ENCODE measurements at regions not wholly inside any gene's neighbourhood (a gene's known extent, or its start where the extent isn't known, plus 50 kb on each side); places are given as distances from the start of the nearest gene placed in this dataset.

DNA sequence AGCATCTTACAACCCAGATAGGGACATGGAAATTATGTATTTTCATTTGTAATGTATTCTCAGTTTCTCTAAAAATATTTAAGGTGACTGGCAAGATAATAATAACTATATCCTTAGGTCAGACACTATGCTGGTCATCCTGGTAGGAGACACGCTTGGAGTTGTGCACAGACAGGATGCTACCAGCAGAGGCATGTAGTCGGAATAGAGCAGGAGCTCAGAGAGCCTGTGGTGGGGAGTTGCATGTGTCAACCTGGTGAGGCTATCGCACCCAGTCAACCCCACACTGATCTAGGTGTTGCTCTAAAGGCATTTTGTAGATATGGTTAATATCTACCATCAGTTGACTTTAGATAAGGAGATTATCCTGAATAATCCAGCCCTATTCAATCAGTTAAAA, 318.5 kb downstream of the MIAT start:
- DNase-seq = no peak

DNA sequence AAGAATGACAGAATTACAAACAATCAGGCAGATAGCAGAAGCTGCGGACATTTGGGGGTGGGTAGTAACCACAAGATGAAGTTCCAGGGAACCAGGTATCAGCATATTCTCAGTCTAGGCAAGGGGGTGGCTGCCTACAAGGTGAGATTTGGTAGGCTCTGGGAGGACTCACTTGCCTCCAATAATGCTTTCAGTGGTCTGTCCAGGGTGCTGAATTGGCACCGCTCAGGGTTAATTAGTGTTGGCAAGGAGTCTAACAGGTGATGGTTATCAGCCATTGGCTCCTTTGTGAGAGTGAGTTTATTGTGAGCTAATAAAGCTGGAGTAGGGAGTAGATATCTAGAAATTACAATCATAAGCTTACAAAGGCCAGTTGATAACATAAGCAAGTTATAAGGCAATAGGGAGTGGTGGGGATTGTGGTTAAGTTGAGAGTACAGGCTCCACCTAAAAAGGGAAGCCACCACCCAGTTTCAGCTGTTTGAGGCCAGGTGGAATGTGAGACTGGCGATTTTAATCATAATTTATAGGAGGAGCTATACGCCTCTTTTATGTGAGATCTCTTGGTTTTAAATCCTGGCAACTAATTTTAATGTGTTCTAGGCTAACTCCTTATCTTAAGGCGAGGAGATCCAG, 320.5 kb downstream of the MIAT start:
- no peak for DNase-seq

DNA sequence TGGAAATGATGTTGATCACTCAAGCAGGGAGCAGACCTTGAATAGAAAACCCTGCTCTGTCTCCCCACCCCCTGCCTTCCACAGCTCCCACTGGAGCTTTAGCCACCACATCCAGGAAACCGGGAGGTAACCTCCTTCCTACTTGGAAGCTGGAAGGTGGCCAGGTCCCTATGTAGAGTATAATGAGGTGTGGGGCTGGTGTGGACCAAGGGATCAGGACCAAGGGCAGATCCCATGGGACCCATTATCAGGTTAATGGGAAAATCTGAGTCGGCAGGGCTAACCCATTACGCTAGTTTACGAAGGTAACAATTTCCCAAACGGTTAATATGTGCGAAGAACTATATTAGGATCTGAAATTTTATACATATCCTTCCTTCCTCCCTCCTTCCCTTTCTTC, 321.9 kb downstream of the MIAT start:
- no peak for DNase-seq

DNA sequence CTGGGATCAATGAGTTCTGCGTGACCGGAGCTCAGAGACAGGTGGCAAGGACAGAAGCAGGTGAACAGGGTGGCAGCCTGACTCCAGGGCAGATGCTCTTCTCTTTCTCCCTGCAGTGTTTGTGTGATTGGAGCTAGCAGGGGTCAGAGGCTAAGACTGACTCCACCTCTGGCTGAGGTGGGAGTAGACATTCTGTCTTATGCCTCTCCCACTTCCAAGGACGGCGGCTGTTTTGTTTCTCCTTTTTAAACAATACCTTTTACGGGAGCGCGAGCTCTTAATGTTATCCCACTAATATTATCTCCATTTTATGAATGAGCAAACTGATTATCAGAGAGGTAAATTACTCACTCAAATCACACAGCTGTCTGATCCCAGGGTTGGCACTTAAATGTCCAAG, 323.7 kb downstream of the MIAT start:
- DNase-seq = no peak

DNA sequence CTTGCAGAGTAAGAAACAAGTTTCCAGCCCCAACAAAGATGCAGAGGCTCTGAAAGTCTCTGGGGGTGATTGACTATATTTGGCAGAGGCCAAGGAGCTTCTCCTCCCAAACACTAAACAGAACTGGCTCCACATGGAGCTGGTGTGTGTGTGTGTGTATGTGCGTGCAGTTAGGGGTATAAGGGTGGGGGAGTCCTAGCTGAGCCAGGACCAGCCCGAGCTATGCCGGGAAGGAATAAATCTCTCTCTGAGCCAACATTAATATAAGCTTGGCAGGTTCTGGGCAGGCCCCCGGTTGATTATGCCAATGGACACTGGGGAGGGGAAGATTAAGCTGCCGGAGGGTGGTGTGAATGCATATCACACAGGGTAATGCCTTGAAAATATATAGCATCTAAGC, 324.2 kb downstream of the MIAT start:
- no peak for DNase-seq

DNA sequence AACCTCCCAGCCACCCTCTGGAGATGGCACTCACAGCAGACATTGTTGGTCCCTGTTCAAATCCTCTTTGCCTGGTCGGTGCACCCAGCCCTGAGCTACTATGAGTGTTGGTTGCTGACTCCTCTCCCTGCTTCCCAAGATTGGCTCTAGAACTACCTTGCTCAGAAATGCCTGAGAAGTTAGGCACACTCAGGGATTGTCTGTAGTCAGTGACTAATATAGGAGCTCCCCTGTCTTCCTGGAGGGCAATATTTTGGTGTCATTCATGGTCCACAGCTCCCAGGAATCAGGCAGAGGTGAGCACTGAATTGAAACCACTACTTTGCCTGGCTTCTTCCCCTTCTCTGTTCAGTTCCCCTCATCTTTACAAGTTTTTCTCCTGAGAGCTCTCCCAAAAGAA, 325.9 kb downstream of the MIAT start:
- no peak for DNase-seq

DNA sequence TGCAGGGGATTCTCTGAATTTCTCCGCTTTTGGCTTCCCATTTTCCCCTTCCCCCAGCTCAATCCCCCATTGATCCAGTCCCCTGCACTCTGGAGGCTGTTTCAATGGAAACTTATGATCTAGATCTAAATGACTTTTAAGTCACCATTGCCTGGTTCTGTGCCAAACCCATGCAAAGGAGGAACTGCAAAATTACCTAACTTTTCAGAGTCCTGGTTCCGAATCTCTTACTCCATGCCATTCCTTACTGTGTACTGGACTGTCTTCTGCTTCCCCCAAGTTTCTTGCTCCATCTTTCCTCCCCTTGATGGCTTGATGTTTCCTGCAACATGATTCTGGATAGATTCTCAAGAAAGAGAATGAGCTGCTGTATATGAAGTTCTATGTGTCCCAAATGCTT, 327.8 kb downstream of the MIAT start:
- no peak for DNase-seq

DNA sequence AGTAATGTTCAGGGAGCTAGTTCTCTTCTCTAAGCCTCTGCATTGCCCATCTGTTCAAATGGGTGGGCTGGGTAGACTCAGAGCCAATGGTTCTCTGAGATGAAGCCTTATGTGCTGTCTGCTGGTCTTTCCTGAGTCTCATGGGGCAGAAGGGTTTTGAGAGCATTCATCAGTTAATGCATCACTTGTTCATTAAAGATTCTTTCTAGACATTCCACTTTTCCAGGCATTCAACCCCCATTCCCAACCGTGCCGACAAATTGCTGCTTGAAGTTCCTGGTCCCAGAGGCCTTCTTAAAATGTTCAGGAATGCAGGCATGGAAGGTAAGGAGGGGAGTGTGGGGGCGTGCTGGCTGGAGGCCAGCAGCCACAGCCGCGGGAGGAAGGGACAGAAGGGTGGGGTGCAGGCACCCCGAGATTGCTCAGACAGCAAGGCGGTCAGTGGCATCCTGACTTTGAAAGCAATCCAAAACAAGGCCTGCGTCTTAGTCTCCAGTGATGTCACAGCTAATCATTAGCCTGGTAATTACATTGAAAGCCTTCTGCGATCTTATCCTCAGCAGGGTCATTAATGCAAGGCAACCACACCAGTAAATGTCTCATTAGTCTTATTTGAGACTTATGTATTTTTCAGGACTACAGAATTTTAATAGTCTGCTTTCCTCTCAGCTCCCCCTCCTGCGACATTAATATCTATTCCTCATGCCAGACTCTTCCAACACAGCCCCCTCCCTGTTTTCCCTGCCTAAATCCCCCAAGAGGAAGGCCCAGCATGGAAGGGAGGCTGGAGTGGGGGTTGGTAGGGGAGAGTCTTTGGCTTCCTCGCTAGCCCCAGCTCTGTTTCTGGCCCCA, 328.8 kb downstream of the MIAT start:
- DNase-seq = no peak

DNA sequence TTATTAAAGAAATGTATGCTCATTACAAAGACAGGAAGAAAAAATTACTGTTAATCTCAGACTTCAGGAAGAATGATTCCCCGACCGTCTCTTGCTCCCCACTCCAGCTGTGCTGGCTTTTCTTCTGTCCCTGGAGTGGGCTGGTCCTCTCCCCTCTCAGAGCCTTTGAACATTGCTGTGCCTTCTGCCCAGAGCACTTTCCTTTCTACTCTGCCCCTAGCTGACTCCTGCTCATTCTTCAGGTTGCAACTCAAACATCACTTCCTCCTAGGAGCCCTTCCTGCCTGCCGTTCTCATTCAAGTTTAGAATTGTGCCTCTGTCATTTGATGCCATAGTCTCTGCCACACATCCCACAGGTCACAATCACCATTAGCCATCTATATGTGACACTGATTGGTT, 329.5 kb downstream of the MIAT start:
- DNase-seq = no peak

DNA sequence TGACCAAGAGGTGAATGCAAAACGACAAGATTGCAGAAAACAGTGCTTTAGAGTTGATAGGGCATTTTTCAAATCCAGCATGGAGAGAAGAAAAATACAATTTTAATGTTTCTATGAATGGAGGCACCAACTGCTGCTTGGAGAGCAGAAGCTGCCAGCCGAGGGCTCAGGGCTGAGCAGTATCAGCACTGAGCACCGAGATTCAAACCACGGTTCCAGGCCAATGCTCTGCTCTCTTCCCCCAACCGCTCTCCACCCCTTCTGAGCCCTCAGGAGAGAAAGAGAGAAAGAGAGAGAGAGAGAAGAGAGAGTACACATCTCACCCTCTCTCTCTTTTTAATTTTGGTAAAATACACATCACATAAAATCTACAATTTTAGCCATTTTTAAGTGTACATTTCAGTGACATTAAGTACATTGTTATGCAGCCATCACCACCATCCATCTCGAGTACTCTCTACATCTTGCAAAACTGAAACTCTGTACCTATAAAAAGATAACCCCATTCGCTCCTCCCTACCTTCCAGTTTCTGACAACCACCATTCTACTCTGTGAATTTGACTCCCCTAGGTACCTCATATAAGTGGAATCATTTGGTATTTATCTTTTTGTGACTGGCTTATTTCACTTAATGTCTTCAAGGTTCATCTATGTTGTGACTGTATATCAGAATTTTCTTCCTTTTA, 333.3 kb downstream of the MIAT start:
- DNase-seq = no peak

DNA sequence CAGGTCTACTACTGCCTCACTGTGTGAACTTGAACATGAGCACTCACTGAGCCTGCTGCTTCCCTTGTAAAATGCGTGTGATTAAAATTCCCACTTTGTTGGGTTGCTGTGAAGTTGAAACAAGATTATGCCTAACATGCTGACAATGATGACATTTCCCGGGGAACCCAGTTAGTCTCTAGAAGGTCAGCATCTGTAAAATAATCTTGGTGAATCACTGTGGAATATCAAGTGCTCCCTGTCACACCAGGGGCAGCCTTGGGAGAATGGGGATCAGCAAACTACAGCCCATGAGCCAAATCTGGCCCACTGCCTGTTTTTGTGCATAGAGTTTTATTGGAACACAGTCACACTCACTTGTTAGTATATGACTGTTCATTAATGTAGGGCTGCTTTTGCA, 335.2 kb downstream of the MIAT start:
- DNase-seq = no peak

DNA sequence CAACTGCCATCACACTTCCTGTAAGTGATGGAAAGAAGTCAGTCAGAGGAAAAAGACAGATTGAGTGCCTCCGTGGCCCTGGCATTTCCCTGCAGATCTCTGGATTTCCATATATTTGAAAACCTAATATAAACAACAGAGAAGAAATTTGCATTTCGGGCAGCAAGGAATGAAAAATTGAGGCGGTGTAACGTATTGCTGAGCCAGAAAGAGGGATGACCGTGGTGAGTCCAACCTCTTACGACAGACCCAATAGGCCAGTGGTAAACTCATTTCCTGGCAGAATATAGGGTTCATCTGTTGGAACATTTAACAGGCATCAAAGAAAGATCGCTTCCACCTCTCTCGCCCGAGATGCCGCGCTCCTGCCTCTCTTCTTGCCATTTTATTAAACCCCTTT, 336.5 kb downstream of the MIAT start:
- DNase-seq = no peak

DNA sequence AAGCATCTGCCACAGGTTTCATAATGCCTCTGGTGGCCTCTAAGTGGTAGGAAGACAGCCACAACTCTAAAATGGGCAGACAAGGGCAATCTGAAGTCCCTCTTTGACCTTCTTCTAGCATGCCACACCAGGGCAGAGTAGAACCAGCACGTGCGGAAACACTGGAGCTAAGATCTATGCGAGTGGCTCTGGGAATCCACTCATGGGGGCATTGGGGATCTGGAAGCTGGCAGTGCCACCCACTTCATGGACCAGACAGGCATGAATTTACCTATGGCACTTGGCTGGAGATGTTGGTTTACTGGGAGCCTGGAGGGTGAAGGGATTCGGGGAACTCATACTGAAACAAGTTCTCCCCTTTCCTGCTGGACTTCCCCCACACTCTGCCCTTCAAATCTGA, 337.4 kb downstream of the MIAT start:
- DNase-seq = no peak

DNA sequence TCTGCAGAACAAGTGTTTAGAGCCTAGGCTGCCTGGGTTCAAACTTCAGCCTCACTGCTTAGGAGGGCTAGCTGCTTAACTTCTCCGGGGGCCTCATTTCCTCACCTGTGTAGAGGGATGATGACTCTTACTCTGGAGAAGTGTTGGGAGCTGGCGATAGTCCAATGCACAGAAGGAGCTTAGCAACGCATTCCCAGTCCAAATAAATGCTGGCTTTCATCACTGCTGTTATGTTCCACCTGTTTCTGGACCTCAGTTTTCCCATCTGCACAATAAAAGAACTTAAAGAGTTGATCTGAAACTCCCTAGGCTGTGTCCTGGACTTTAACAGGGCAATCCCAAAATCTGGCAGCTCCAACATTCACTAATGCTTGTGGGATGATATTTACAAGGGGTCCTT, 337.8 kb downstream of the MIAT start:
- DNase-seq = no peak

DNA sequence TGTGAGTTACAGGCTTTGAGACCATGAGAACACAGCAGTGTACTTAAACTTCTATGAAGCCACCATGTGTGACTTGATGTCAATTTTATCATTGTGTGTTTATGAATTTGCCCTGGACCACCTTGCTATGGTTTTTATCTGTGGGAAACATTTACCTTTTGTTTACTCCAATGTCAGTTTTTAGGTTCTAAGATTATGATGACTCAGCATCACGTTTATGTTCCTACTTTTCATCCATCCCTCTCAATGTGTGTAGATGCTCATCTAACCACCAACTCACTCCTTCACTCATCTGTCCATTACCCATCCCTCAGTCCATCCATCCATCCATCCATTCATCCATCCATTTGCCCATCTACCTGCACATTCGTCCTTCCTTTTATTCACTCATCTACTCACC, 338.8 kb downstream of the MIAT start:
- no peak for DNase-seq

DNA sequence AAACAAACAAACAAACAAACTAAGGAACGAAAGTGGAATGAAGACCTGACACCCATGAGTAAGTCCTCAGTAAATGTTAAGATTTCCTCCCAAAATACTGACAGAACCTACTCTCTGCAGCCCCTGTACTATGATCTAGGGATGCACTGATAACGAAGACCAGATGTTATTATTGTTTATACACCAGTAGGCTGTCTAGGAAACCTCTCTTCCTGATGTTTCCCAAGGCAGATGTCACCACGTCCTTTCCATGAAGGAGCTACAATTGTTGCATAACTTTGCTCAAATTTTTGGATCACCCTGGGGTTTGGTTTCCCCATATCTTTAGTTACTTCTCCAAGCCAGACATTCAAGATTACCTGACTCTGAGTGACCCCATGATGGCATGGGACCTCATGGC, 340.7 kb downstream of the MIAT start:
- DNase-seq = no peak

DNA sequence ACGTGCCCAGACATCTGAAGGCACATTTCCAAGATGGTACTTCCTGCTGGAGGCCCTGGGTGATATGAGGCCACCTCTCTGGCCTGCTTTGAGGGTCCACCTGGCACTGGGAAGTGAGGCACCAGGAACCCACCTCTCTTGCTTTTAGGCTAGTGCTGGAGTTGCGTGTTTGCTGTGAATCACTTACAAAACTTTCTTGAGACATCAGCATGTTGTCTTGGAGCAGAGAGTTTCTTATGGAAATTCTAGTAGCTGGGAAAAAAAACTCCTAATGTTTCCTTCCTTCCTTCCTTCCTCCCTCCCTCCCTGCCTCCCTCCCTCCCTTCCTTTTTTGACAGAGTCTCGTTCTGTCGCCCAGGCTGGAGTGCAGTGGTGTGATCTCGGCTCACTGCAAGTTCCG, 341.3 kb downstream of the MIAT start:
- no peak for DNase-seq

DNA sequence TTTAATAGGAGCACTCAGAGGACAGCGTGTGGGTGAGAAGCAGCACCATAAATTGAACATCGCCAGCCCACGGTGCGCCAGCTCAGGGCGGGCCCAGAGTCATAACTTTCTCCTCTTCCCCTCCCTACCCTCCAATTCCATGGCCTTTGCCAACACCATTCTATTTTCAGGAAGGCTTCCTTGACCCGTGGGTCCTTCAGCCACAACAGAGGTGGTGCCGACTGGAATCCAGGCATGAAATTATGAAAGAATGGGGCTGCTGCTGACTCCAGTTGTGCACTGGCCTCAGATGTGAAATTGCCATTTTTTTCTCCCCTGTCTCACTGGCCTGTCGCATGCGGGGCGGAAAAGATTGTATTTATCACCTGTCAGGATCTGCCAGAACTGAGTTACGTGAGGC, 345.9 kb downstream of the MIAT start:
- no peak for DNase-seq

DNA sequence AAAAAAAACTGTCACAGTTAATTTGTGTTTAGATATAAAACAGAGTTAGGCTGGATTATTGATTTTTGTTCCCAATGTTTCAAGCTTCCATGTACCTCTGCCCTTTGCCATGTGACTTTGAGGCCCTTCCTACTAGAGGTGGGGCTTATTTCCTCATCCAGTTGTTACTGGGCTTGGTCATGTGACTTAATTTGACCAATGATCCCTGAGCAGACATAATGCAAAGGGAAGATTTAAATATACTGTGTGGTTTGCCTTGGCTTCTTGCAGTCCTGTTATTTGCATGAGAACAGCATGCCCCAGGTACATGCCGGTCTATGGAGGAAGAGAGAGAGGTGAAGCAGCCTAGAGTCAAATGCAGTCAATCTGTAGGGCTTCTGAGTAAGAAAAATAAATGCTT, 347.0 kb downstream of the MIAT start:
- no peak for DNase-seq

DNA sequence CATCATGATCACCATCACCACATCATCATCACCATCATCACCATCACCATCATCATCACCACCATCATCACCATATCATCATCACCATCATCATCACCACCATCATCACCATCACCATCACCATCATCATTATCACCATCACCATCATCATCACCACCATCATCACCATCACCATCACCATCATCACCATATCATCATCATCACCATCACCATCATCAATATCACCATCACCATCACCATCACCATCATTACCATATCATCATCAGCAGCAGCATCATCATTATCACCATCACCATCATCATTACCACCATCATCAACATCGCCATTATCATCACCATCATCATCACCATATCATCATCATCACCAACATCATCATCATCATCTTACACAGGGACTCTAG, 351.1 kb downstream of the MIAT start:
- no peak for DNase-seq

DNA sequence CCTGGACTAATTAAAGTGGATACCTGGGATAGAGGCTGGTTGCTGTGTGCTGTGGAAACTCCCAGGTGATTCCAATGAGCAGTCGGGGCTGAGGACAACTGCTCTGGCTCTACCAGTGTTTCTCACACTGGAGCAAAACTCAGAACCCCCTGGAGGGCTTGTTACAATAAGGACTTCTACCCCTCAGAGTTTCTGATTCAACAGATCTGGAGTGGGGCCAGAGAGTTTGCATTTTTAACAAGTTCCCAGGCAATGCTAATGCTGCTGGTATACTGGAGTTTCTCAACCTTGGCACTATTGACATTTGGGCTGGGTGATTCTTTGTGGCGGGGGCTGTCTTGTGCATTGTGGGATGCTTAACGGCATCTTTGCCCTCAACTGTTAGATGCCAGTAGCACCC, 353.7 kb downstream of the MIAT start:
- DNase-seq = no peak

DNA sequence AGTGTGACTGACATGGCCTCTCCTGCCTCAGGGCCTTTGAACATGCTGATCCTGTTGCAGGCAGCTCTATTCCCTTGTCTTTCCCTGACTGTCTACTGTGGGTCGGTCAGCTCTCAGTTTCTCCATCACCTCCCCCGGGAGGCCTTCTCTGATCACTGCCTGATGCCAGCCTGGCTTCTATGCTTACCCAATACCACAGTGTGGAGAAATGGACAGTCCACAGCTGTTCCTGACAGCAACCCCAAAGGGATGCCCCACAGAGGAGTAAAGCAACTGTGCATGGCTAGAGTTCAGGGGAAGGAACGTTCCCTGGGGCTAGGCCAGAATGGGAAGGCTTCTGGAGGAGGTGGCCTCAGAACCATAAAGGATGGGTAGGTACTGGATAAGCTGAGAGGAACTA, 354.3 kb downstream of the MIAT start:
- no peak for DNase-seq

DNA sequence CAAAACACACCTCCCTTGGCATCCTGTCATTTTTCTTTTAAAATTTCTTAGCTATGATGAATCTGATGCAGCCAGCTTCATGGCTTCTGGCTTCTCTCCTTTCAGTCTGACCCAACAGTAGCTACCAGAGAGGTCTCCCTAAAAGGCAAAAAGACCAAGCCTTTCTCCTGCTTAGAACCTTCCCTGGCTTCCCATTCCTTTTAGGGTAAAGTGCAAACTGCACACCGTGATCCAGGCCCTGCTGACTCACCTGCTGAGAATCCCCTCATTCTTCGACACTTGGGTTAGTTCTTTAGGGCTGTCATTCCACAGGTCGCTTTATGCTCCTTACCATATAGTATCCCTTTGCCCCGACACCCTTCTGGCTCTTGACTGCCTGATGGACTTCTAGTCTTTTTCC, 362.4 kb downstream of the MIAT start:
- DNase-seq = no peak

DNA sequence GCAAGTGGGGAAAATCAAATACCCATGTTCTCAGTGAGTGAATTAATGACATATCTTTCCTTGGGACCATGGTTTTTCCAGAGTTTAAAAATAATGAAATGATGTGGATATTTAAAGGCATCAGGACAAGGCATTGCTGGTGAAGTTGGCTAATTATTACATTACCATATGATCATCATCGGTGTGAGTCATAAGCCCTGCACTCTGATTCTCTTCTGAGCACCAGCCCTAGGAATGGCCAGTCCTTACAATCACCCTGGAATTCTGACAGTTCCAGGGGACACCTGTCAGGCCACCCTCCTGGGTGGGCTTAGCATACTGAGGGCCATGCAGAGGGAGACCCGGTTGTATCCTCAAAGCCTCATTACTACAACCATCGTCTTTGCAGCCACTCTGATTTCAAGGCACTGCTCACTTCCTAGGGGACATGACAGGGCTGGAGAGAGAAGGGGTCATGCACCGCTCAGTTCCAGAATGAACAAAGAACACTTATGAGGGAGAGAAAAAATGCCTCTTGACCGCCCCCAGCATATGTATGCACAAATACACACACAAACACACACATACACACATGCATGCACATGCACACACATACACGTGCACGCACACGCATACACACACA, 365.0 kb downstream of the MIAT start:
- DNase-seq = no peak
